GM12892 (cell line): ENCODE measurements at regions not wholly inside any gene's neighbourhood (a gene's known extent, or its start where the extent isn't known, plus 50 kb on each side); places are given as distances from the start of the nearest gene placed in this dataset.

Source experiments
- DNase-seq: peaks from one replicate; pipeline ENCODE4 v3.0.0; 2011; ENCODE audit not compliant: insufficient read length
- FAIRE-seq: peaks from 2 replicates; lab custom pipeline; 2011; peaks lifted over from hg19 to GRCh38; lab: Jason Lieb, UNC
- POLR2A ChIP-seq: IDR thresholded peaks from 2 replicates; pipeline ENCODE4 v1.6.1; 2011; ENCODE audit warnings: low read depth, low read length, control low read depth
- POLR2AphosphoS5 ChIP-seq: IDR thresholded peaks from 2 replicates; pipeline ENCODE4 v1.6.1; 2011; ENCODE audit warnings: low read depth, low read length, control low read depth
- TAF1 ChIP-seq: IDR thresholded peaks from 2 replicates; pipeline ENCODE4 v1.6.1; 2011; ENCODE audit warnings: low read depth, mild to moderate bottlenecking, control low read depth, low read length, borderline replicate concordance

DNA sequence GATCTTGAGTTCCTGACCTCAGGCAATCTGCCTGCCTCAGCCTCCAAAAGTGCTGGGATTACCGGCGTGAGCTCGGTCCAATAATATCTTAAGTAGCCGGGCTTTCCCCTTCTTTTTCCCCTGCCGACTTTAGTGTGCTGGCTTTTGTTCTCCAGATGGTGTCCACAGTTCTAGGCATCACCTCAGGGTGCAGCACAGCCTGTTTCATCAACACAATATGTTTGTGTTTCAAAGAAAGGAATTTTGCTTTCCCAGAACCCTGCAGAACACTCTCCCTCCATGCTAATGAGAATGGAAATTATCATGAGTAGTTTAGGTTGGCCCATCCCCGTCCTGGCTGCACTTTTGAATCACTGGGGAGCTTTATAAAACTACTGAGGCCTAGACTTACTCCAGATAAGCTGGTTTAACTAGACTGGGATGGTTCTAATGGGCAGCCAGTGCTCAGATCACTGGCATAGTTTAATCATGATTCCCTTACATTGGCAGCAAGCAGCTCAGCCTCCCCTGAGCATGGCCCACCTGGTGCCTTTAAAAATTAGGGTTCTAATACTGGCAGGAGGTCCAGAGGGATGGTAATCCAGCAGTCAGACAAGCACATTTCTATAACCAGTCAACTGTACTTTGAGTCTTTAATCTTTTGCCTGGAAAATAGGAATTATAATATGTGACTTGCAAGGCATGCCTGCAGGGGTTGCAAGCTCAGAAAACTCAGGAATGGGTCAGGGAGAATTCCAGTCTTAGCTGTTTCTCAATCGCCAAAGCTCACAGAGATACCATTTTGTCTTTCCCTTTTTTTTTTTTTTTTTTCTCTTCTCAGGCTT lies 127.6 kb upstream of the RASGRP1 start:
- no peak for FAIRE-seq
- DNase-seq: no peak
- TF ChIP-seq POLR2AphosphoS5: no peak
- TF ChIP-seq POLR2A: no peak
- TF ChIP-seq TAF1: no peak

DNA sequence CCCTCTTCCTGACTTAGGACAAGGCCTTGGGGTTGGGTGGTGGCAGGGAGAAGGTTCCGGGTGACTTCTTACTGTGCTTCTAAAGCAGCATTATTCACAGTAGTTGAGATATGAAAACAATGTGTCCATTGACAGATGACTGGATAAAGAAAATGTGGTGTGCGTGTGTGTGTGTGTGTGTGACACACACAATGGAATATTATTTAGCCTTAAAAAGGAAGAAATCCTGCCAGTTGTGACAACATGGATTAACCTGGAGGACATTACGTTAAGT lies 128.1 kb upstream of the RASGRP1 start:
- TF ChIP-seq TAF1: no peak
- TF ChIP-seq POLR2AphosphoS5: no peak
- no peak for TF ChIP-seq POLR2A
- FAIRE-seq: no peak
- DNase-seq: no peak

DNA sequence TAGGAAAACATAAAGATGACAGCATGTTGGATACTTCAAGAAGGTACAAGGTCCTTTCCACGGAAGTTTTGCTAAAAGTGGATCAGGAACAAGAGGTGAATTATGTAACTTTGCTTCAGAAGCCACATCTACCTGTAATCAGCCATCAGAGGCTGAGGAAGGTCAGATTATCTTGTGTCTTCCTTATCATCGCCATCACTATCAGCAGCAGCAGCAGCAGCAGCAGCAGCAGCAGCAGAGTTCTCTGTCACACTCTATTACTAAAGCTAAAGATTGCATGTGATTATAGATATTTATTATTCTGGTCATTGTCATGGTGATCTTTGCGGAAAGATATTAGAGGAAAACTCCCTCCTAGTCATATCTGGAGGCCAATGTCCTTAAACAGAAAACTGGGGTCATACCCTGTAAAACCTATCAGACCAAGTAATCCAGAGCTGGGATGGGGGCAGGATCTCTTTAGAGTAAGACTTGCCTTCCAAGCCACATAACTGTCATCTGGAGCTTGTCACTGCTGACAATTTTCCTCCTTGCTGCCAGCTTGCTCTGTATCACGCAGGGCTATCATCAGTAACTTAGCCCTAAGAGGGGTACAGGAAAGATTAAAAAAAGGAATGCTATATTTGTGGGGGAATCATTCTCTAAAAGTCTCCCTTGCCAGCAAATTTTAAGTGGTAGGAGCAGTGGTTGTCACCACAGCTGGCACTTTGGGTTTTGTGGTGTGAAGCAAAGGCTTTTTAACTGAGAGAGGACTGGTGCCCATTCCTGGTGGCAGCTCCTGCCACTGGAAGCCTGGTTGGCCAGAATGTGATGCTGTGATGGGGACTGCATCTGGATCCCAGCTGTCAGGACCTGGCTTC lies 130.9 kb upstream of the RASGRP1 start:
- DNase-seq (no peak), FAIRE-seq (peak; percentile 82)
- no peak for TF ChIP-seq POLR2AphosphoS5
- no peak for TF ChIP-seq TAF1
- TF ChIP-seq POLR2A: no peak

DNA sequence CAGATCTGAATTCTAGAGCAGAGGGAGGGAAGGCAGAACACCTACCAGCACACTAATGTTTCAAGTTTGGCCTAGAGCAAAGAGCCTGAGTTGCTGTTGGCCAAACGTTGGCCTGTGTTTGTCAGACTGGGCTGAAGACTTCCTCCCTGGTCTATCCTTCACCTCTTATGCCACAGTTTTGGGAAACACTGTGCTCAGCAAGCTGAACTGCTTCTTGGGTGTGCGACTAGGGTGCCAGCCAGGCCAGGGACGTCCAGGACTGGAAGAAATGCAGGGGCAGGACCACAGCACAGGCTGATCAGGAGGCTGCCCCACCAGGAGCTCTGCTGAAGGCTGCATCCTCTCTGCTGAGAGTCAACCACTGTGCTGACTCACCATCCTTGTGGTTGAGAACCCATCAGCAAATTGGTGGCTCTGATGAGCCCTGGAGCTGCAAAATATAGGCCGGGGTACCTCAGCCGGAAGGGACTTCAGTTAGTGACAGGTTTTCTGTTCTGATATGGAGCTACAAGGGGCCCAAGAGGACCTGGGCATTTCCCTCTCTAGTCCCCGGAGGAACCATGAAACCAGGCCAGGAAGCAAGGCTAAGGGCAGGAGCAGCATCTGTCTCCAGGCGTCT lies 131.6 kb upstream of the RASGRP1 start:
- FAIRE-seq (peak; percentile 92), DNase-seq (no peak)
- peak; percentile 47; the same call in 1 of the 2 replicates for TF ChIP-seq POLR2A
- no peak for TF ChIP-seq POLR2AphosphoS5
- no peak; the same call in 1 of the 2 replicates for TF ChIP-seq TAF1

DNA sequence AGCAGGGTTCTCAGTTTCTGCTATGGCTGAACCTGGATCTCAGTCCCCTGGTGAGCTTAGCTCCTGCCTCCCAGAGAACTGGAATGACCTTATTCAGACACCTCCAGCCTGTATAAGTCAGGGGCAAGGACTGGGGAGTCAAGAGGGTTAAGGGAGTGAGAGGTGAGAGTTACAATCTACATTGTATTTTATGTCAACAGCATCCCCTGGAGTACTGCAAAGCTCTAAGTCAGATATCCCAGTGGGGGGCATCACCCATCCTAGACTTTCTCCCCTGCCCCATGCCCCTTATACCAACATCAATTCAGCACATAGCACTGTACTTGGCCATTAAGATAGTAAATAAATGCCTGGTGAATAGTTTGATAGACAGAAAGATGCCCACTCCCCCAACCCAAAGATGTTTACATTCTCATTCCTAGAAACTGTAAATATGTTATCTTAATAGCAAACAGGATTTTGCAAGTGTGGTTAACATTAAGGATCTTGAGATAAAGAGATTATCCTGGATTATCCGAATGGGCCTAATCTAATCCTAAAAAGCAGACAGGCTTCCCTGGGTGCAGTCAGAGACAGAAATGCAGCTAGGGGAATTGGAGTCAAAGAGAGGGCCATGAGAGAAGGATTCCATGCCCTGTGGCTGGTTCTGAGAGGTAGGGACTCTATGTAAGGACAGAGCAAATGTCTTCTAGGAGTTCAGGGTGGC lies 132.3 kb upstream of the RASGRP1 start:
- FAIRE-seq (peak; percentile 21), DNase-seq (no peak)
- TF ChIP-seq TAF1 (no peak), POLR2AphosphoS5 (no peak), POLR2A (no peak)

DNA sequence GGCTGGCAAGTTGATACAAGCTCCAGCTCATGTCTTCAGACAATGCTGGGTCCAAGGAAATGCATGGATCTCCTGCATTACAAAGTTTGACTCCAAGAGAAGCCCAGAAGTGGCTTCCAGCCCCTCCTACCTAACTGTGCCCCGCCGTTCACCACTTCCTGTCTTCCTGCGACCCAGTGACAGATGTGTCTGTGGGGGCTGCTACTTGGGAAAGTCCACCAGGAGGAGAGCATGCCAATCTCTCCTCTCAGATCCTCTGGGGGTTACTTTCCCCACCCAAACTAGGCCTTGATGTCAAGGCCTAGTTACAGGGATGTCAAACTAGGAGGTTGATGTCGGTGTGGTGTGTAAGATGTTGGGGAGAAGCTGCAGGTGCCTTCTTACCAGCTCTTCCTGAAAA lies 133.6 kb upstream of the RASGRP1 start:
- FAIRE-seq: no peak

DNA sequence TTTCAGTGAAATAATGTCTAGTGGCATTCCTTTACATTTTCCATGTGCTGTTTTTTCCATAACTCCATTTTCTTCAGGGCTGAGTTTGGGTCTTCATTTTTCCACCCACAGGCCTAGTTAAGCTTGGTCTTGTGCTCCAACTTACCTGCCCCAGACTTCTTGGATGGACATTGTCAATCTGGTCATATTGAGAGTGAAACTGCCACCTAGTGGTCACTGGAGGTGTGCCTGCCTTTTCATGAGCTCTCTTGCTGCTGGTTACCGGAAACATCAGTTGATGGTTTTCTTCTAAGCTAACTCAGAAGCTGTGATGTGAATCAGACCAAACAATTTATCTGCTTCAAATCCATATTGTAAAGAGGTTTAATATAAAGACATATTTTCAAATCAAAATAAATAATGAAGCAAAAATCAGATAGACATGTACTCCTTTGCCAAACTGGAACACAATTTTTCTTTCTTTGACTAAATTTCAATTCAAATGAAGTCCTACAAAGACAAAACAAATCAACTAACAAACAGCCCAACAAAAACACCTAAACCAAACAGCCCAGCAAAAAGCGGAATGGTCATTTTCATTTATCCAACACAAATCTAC lies 135.1 kb upstream of the RASGRP1 start:
- FAIRE-seq (peak; percentile 93), DNase-seq (peak; percentile 33)
- TF ChIP-seq POLR2AphosphoS5 (no peak), TAF1 (no peak), POLR2A (no peak)

More for the DNA sequence above, 133.6 kb upstream of the RASGRP1 start:
- no peak for DNase-seq
- TF ChIP-seq POLR2A: no peak
- TF ChIP-seq POLR2AphosphoS5: no peak
- TF ChIP-seq TAF1: no peak

DNA sequence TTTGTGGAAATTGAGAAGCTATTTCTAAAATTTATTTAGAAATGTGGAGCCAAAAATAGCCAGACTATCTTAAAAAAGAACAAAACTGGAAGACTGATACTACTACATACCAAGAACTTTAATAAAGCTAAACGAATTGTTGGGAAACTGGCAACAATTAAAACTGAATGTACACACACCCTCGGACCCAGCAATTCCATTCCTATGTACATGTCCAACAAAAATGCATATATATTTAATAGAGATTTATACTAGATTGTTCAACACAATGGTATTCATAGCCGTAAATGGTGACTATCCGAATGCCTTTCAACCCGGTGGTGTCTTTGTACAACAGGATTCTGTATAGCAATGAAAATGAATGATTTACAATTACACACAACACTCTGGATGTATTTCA lies 136.5 kb upstream of the RASGRP1 start:
- DNase-seq (no peak), FAIRE-seq (no peak)
- TF ChIP-seq POLR2A (no peak), TAF1 (no peak), POLR2AphosphoS5 (no peak)

DNA sequence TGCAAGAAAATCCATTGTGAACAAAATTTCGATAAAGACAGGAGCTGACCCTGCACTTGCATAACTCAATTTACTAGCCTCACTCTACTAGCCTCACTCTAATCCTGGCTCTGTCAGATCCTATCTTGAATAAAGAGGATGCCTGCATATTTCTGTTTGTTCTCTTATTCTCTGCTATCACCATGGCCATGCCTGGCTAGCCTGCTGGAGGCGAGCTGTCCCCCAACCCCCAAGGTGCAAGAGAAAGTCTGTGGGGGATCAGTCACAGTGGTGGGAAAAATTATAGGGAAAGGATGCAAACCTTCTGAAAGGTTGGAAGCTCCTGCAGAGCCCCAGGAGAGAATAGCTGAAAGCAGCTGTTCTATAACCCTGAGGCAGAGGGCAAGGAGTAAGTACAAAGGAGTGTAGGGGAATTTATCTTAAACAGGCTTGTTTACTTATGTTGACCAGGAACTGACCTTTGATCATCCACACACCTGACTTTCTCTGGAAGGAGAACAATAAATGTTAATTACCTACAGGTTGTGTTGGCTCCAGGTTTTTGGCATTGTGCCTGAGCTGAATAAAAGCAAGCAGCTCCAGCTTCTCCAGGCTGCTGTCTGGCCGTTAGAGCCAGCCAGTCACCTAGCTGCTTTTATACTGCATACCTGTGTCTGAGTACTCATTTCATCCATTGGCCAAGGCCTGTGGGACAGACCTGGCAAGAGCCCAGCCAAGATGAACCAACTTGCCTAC lies 137.7 kb upstream of the RASGRP1 start:
- no peak for FAIRE-seq

More for the DNA sequence above, 137.7 kb upstream of the RASGRP1 start:
- no peak for DNase-seq
- TF ChIP-seq TAF1 (no peak), POLR2AphosphoS5 (no peak)
